IPS-18c (cell line): ENCODE measurements at regions not wholly inside any gene's neighbourhood (a gene's known extent, or its start where the extent isn't known, plus 50 kb on each side); places are given as distances from the start of the nearest gene placed in this dataset.
"Not testable (repeated sequence)": the region's sequence is repeated elsewhere in the genome, so short reads cannot be mapped to it uniquely, and the experiment has no call there.

Source experiments
- H3K4me3 ChIP-seq: 2 replicates; pipeline ENCODE4 v1.7.0; 2013; ENCODE audit warnings: low read depth, mild to moderate bottlenecking, low read length, moderate library complexity; ENCODE audit not compliant: insufficient read depth
- H3K9me3 ChIP-seq: one replicate; pipeline ENCODE4 v1.6.1; 2013; ENCODE audit warnings: mild to moderate bottlenecking, low read length, moderate library complexity; ENCODE audit not compliant: control insufficient read depth, insufficient read depth

- H3K9me3 ChIP-seq, H3K4me3 ChIP-seq: not testable (repeated sequence)
Observed at GRCh38 chr21:5013455-5014304, 5507.7 kb upstream of the TPTE start.

DNA sequence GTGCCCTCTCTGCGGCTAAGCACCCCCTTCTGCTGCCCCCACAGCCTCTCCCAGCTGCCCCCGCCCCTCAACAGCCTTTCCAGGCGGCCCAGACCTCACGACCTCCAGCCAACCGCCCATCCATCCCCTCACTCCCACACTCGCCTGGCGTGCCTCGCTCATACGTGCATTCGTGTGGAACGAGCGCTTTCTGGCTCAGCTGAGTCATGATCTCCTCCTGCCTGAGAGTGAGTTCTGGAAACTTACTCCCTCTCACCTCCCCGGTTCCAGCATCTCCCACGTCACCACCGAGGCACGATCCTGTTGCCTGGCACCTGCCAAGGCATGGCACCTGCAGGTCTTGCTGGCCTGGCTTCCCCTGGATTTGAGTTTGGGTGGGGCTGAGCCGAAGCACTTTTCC lies 5506.2 kb upstream of the TPTE start:
- H3K9me3 ChIP-seq, H3K4me3 ChIP-seq: not testable (repeated sequence)

GRCh38 chr21:5019120-5019519 lies 5502.3 kb upstream of the TPTE start:
- H3K4me3 ChIP-seq, H3K9me3 ChIP-seq: not testable (repeated sequence)

- H3K9me3 ChIP-seq, H3K4me3 ChIP-seq: not testable (repeated sequence)
Observed at GRCh38 chr21:5021815-5022214, 5499.6 kb upstream of the TPTE start.

GRCh38 chr21:5022254-5022653 lies 5499.1 kb upstream of the TPTE start:
- H3K9me3 ChIP-seq, H3K4me3 ChIP-seq: not testable (repeated sequence)

DNA sequence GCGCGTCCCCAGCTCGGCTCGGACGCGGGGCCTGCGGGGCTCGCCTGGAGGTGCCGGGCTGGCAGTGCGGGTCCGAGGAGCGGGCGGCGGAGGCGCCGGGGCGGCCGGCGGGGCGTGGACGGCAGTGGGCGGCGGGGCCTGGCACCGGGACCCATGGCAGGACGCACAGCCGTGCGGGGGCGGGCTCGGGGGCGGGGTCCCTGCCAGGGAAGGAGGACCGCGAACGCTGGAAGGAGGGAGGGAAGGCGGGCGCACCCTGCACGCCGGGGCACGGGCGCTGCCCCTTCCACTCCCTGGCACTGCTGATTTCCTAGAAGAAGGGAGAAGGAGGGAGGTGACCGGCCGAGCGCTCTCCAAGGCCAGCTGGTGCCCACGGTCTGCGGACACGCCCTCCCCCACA lies 5498.6 kb upstream of the TPTE start:
- H3K4me3 ChIP-seq: not testable (repeated sequence)

GRCh38 chr21:5035147-5035546 lies 5486.2 kb upstream of the TPTE start:
- not testable (repeated sequence) for H3K9me3 ChIP-seq, H3K4me3 ChIP-seq

More for the DNA sequence above, 5498.6 kb upstream of the TPTE start:
- H3K9me3 ChIP-seq: not testable (repeated sequence)

- H3K9me3 ChIP-seq, H3K4me3 ChIP-seq: not testable (repeated sequence)
Observed at GRCh38 chr21:5035587-5035986, 5485.8 kb upstream of the TPTE start.

- not testable (repeated sequence) for H3K9me3 ChIP-seq, H3K4me3 ChIP-seq
Observed at GRCh38 chr21:5037606-5038331, 5483.6 kb upstream of the TPTE start.

DNA sequence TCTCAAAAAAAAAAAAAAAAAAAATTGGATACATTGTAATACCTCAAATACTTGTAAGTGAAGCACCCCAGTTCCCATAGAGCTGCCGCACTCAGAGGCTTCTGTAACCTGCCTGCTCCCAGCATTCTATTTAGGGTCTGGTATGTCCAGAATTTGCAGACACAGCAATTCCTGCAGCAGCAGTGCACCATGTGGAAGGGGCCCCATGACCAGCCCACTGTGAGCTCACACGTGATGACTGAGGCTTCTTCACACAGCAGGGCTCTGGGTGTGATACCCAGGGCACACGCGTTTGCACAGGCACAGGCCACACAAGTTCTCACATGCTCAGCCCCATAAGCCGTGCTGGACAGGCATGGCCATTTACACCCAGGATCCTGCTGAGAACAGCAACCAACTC lies 5481.5 kb upstream of the TPTE start:
- not testable (repeated sequence) for H3K9me3 ChIP-seq, H3K4me3 ChIP-seq

DNA sequence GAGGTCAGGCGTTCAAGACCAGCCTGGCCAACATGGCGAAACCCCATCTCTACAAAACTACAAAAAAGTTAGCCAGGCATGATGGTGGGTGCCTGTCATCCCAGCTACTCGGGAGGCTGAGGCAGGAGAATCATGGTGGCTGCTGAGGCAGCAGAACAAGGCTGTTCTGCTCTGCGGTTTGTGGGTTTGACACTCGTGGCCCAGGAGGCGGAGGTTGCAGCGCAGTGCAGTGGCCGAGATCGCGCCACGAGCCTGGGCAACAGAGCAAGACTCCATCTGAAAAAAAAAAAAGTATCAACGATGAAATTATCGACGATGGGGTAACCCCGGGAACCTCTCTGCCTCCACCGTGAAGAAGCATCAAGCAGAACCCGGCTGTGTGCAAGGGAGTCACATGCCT lies 5478.8 kb upstream of the TPTE start:
- not testable (repeated sequence) for H3K9me3 ChIP-seq, H3K4me3 ChIP-seq

DNA sequence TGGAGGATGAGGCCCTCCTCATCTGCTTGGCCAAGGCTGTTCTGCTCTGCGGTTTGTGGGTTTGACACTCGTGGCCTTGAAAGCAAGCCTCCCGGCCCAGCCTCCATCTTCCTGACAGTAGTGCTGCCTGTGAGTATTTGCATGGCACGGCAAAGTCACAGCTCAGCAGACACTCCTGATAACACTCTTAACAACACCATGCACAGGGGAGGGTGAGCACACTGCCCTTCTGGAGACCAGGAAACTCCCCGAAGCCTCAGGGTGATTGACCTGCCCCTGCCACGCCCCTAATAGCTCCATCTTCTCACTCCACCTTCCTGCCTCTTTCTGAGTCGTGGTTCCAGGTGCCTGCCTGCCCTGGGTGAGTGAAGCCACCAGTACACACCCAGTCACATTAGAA lies 5476.6 kb upstream of the TPTE start:
- H3K9me3 ChIP-seq, H3K4me3 ChIP-seq: not testable (repeated sequence)

DNA sequence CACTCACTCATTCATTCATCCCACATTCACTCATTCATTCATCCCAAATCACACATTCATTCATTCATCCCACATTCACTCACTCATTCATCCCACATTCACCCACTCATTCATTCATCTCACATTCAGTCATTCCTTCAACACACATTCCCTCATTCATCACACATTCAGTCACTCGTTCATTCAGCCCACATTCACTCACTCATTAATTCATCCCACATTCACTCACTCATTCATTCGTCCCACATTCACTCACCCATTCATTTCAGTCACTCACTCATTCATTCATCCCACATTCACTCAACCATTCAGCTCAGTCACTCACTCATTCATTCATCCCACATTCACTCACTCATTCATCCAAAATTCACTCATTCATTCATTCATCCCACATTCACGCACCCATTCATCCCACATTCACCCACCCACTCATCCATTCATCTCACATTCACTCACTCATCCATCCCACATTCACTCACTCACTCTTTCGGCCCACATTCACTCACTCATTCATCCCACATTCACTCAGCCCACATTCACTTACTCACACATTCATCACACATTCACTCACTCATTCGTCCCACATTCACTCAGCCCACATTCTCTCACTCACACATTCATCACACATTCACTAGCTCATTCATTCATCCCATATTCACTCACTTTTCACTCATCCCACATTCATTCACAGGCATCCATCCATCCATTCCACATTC lies 5469.9 kb upstream of the TPTE start:
- H3K9me3 ChIP-seq, H3K4me3 ChIP-seq: not testable (repeated sequence)

- H3K9me3 ChIP-seq, H3K4me3 ChIP-seq: not testable (repeated sequence)
Observed at GRCh38 chr21:5055027-5055754, 5466.2 kb upstream of the TPTE start.

- not testable (repeated sequence) for H3K4me3 ChIP-seq, H3K9me3 ChIP-seq
Observed at GRCh38 chr21:5055996-5056962, 5465.1 kb upstream of the TPTE start.

GRCh38 chr21:5057077-5057476 lies 5464.3 kb upstream of the TPTE start:
- not testable (repeated sequence) for H3K9me3 ChIP-seq, H3K4me3 ChIP-seq
